GM23338 (cell line): ENCODE measurements at regions not wholly inside any gene's neighbourhood (a gene's known extent, or its start where the extent isn't known, plus 50 kb on each side); places are given as distances from the start of the nearest gene placed in this dataset.

Experiments used
- CREB1 ChIP-seq: fragments of 250-450 bp; sonication (Bioruptor Pico); IDR thresholded peaks from 2 replicates; pipeline ENCODE4 v1.5.0; 2020; ENCODE audit warnings: low read depth, mild to moderate bottlenecking, moderate library complexity
- EZH2 ChIP-seq: fragments of 200-600 bp; sonication (generic); IDR thresholded peaks from one replicate; pipeline ENCODE4 v1.8.0; 2017; ENCODE audit warnings: antibody characterized with exemption, mild to moderate bottlenecking, low read depth; ENCODE audit not compliant: unreplicated experiment
- EZH2phosphoT487 ChIP-seq: fragments of 200-600 bp; sonication (generic); IDR thresholded peaks from one replicate; pipeline ENCODE4 v1.8.1; 2018; ENCODE audit warnings: antibody characterized with exemption; ENCODE audit not compliant: unreplicated experiment
- NANOG ChIP-seq: IDR thresholded peaks from 2 replicates; pipeline ENCODE4 v1.6.1; 2016; ENCODE audit warnings: antibody characterized with exemption, borderline replicate concordance
- POLR2AphosphoS5 ChIP-seq: IDR thresholded peaks from 2 replicates; pipeline ENCODE4 v1.6.1; 2016; ENCODE audit warnings: antibody characterized with exemption, low read depth
- STAT1 ChIP-seq: IDR thresholded peaks from one replicate; pipeline ENCODE4 v1.6.1; 2016; ENCODE audit warnings: antibody characterized with exemption; ENCODE audit not compliant: unreplicated experiment
- TF ChIP-seq, protein P1 (sequence below), 2 experiments: fragments of 200-600 bp in 1 of 2; sonication (generic) in 1 of 2; conservative IDR thresholded peaks; 2 replicates each; pipeline versions ENCODE4 v1.5.1 to v1.6.1; 2016 to 2017; ENCODE audit warnings: antibody characterized with exemption in 2 of 2, low read depth in 2 of 2, mild to moderate bottlenecking in 2 of 2, moderate library complexity in 1 of 2
- TF ChIP-seq, protein P2 (sequence below): IDR thresholded peaks from one replicate; pipeline ENCODE4 v1.6.1; 2018; ENCODE audit warnings: antibody characterized with exemption; ENCODE audit not compliant: unreplicated experiment
- TF ChIP-seq, protein P3 (sequence below): fragments of 250-450 bp; sonication (Bioruptor Pico); IDR thresholded peaks from 2 replicates; pipeline ENCODE4 v1.5.0; 2020; ENCODE audit warnings: mild to moderate bottlenecking, moderate library complexity

DNA sequence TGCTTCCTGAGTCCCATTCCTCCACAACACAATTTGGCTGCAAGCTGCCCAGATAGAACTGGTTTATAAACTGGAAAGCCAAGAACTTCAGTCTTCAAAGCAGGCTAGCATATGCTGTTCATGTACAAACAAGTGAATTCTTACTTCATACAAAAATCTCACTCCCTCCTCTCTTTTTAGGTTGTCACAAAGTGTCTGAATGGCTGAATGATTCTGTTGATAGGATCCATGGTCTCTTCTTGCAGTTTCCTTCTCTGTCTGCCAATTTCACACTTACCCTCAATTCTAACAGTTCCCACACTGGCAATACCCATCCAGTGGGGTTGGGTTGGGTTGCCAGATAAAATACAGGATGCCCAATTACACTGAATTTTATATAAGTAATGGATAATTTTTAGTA is 363.5 kb downstream of the DEPDC1B start:
- TF ChIP-seq, protein P1, sequence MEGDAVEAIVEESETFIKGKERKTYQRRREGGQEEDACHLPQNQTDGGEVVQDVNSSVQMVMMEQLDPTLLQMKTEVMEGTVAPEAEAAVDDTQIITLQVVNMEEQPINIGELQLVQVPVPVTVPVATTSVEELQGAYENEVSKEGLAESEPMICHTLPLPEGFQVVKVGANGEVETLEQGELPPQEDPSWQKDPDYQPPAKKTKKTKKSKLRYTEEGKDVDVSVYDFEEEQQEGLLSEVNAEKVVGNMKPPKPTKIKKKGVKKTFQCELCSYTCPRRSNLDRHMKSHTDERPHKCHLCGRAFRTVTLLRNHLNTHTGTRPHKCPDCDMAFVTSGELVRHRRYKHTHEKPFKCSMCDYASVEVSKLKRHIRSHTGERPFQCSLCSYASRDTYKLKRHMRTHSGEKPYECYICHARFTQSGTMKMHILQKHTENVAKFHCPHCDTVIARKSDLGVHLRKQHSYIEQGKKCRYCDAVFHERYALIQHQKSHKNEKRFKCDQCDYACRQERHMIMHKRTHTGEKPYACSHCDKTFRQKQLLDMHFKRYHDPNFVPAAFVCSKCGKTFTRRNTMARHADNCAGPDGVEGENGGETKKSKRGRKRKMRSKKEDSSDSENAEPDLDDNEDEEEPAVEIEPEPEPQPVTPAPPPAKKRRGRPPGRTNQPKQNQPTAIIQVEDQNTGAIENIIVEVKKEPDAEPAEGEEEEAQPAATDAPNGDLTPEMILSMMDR (conservative IDR thresholded peaks at IDR 0.05; ENCODE audit: low read depth in 2 of 2), result no peak
- TF ChIP-seq STAT1 (no peak), POLR2AphosphoS5 (no peak), EZH2phosphoT487 (no peak), EZH2 (no peak), NANOG (no peak), CREB1 (no peak)
- TF ChIP-seq, protein P2, sequence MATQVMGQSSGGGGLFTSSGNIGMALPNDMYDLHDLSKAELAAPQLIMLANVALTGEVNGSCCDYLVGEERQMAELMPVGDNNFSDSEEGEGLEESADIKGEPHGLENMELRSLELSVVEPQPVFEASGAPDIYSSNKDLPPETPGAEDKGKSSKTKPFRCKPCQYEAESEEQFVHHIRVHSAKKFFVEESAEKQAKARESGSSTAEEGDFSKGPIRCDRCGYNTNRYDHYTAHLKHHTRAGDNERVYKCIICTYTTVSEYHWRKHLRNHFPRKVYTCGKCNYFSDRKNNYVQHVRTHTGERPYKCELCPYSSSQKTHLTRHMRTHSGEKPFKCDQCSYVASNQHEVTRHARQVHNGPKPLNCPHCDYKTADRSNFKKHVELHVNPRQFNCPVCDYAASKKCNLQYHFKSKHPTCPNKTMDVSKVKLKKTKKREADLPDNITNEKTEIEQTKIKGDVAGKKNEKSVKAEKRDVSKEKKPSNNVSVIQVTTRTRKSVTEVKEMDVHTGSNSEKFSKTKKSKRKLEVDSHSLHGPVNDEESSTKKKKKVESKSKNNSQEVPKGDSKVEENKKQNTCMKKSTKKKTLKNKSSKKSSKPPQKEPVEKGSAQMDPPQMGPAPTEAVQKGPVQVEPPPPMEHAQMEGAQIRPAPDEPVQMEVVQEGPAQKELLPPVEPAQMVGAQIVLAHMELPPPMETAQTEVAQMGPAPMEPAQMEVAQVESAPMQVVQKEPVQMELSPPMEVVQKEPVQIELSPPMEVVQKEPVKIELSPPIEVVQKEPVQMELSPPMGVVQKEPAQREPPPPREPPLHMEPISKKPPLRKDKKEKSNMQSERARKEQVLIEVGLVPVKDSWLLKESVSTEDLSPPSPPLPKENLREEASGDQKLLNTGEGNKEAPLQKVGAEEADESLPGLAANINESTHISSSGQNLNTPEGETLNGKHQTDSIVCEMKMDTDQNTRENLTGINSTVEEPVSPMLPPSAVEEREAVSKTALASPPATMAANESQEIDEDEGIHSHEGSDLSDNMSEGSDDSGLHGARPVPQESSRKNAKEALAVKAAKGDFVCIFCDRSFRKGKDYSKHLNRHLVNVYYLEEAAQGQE, result no peak
- TF ChIP-seq, protein P3, sequence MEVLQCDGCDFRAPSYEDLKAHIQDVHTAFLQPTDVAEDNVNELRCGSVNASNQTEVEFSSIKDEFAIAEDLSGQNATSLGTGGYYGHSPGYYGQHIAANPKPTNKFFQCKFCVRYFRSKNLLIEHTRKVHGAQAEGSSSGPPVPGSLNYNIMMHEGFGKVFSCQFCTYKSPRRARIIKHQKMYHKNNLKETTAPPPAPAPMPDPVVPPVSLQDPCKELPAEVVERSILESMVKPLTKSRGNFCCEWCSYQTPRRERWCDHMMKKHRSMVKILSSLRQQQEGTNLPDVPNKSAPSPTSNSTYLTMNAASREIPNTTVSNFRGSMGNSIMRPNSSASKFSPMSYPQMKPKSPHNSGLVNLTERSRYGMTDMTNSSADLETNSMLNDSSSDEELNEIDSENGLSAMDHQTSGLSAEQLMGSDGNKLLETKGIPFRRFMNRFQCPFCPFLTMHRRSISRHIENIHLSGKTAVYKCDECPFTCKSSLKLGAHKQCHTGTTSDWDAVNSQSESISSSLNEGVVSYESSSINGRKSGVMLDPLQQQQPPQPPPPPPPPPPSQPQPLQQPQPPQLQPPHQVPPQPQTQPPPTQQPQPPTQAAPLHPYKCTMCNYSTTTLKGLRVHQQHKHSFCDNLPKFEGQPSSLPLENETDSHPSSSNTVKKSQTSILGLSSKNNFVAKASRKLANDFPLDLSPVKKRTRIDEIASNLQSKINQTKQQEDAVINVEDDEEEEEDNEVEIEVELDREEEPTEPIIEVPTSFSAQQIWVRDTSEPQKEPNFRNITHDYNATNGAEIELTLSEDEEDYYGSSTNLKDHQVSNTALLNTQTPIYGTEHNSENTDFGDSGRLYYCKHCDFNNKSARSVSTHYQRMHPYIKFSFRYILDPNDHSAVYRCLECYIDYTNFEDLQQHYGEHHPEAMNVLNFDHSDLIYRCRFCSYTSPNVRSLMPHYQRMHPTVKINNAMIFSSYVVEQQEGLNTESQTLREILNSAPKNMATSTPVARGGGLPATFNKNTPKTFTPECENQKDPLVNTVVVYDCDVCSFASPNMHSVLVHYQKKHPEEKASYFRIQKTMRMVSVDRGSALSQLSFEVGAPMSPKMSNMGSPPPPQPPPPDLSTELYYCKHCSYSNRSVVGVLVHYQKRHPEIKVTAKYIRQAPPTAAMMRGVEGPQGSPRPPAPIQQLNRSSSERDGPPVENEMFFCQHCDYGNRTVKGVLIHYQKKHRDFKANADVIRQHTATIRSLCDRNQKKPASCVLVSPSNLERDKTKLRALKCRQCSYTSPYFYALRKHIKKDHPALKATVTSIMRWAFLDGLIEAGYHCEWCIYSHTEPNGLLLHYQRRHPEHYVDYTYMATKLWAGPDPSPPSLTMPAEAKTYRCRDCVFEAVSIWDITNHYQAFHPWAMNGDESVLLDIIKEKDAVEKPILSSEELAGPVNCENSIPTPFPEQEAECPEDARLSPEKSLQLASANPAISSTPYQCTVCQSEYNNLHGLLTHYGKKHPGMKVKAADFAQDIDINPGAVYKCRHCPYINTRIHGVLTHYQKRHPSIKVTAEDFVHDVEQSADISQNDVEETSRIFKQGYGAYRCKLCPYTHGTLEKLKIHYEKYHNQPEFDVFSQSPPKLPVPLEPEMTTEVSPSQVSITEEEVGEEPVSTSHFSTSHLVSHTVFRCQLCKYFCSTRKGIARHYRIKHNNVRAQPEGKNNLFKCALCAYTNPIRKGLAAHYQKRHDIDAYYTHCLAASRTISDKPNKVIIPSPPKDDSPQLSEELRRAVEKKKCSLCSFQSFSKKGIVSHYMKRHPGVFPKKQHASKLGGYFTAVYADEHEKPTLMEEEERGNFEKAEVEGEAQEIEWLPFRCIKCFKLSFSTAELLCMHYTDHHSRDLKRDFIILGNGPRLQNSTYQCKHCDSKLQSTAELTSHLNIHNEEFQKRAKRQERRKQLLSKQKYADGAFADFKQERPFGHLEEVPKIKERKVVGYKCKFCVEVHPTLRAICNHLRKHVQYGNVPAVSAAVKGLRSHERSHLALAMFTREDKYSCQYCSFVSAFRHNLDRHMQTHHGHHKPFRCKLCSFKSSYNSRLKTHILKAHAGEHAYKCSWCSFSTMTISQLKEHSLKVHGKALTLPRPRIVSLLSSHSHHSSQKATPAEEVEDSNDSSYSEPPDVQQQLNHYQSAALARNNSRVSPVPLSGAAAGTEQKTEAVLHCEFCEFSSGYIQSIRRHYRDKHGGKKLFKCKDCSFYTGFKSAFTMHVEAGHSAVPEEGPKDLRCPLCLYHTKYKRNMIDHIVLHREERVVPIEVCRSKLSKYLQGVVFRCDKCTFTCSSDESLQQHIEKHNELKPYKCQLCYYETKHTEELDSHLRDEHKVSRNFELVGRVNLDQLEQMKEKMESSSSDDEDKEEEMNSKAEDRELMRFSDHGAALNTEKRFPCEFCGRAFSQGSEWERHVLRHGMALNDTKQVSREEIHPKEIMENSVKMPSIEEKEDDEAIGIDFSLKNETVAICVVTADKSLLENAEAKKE, result no peak
